Ovary (tissue), 7 donors: ENCODE measurements at regions not wholly inside any gene's neighbourhood (a gene's known extent, or its start where the extent isn't known, plus 50 kb on each side); places are given as distances from the start of the nearest gene placed in this dataset.

Experiments
- DNase-seq, 5 donors: peaks; one replicate each; pipeline ENCODE4 v3.0.0-alpha.2; 2019 to 2020
- H3K27ac ChIP-seq, 2 donors: fragments of 200-600 bp; one replicate each; pipeline versions ENCODE4 v1.5.1 to v1.8.0; 2019 to 2022
- H3K27me3 ChIP-seq: fragments of 200-600 bp; one replicate; pipeline ENCODE4 v1.8.0; 2022
- H3K36me3 ChIP-seq: fragments of 200-600 bp; sonication (generic); one replicate; pipeline ENCODE4 v1.5.1; 2019
- H3K4me1 ChIP-seq: one replicate; pipeline ENCODE4 v1.8.1; 2013; ENCODE audit warnings: mild to moderate bottlenecking, moderate library complexity; ENCODE audit not compliant: insufficient read depth
- H3K4me3 ChIP-seq: fragments of 200-600 bp; sonication (generic); one replicate; pipeline ENCODE4 v1.5.1; 2017
- H3K9me3 ChIP-seq, 2 donors: fragments of 200-600 bp in 1 of 2; sonication (generic) in 1 of 2; one replicate each; pipeline versions ENCODE4 v1.5.1 to v1.8.1; 2013 to 2019; ENCODE audit warnings: mild to moderate bottlenecking in 1 of 2, moderate library complexity in 1 of 2
- EP300 ChIP-seq: sonication (generic); formaldehyde crosslinking; IDR thresholded peaks from one replicate; pipeline ENCODE4 v1.6.1; 2017; ENCODE audit warnings: antibody characterized with exemption
- POLR2A ChIP-seq: fragments of 450-650 bp; IDR thresholded peaks from one replicate; pipeline ENCODE4 v1.6.1; 2017; ENCODE audit warnings: antibody characterized with exemption, mild to moderate bottlenecking, moderate library complexity
- WGBS, 3 donors: extraction: QIAGEN DNeasy Blood & Tissue Kit in 1 of 3; methylation state at CpG; one replicate each; pipeline versions ENCODE4 v1.1.5 to v1.1.7; 2013 to 2017; 5-methylcytosine and 5-hydroxymethylcytosine counted together
- intact Hi-C, 4 donors: fragments of 100-400 bp; cut with DNase I; formaldehyde crosslinking; loops; one replicate each; pipeline versions ENCODE4 v1.11.0 to v1.15.1; 2022 to 2023
- TF ChIP-seq, protein P1 (sequence below), 3 donors: fragments of 450-650 bp in 2 of 3; fragments of 200-600 bp in 1 of 3; IDR thresholded peaks; one replicate each; pipeline versions ENCODE4 v1.5.1 to v1.8.0; 2016 to 2022; ENCODE audit warnings: antibody characterized with exemption in 3 of 3, mild to moderate bottlenecking in 1 of 3
- donor health status: DM: no; HTN: no; CAD: no; lungs with moderate emphysema.
- donor health status: DM: no; HTN: no; CAD: no.
- donor health status: Bipolar disorder and iron deficiency.
- donor health status: DM: no; HTN: no; CAD: no.
- donor health status: DM: yes; HTN: yes; CAD: no.

DNA sequence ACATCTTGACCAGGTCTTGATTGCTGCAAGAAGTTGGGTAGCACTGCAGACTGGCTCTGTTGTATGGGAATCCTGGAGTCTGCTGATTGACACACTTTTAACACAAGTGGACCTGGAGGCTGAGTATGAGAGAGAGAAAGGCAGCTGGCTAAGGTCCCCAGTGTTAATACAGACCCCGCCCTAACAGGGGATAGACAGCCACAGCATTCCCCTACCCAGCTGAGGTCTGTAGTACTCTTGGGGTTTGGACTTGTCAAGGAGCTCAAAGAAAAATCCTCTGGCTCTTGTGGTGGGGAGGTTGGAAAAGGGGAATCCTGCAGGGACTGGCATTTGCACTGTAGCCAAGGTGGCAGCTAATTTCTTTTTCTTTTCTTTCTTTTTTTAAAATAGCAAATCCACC is 192.7 kb downstream of the ZNF621 start:
- intact Hi-C loops, result no loop called here
- H3K4me3 ChIP-seq, result no peak overlapping the region
- H3K4me1 ChIP-seq, result no peaks in the 10 kb centered on the region
- H3K9me3 ChIP-seq, result no peaks in the 10 kb centered on the region
- TF ChIP-seq, protein P1, sequence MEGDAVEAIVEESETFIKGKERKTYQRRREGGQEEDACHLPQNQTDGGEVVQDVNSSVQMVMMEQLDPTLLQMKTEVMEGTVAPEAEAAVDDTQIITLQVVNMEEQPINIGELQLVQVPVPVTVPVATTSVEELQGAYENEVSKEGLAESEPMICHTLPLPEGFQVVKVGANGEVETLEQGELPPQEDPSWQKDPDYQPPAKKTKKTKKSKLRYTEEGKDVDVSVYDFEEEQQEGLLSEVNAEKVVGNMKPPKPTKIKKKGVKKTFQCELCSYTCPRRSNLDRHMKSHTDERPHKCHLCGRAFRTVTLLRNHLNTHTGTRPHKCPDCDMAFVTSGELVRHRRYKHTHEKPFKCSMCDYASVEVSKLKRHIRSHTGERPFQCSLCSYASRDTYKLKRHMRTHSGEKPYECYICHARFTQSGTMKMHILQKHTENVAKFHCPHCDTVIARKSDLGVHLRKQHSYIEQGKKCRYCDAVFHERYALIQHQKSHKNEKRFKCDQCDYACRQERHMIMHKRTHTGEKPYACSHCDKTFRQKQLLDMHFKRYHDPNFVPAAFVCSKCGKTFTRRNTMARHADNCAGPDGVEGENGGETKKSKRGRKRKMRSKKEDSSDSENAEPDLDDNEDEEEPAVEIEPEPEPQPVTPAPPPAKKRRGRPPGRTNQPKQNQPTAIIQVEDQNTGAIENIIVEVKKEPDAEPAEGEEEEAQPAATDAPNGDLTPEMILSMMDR (IDR thresholded peaks at IDR 0.05), result no peak
- TF ChIP-seq EP300 (no peak), POLR2A (no peak)
- WGBS, 3 donors, result 91 to 92% (median 92%) methylated on average over 1 of the region's 1 CpG
- H3K36me3 ChIP-seq, result no peaks in the 10 kb centered on the region
- no peak for DNase-seq
- H3K27ac ChIP-seq, result no peak overlapping the region
- no peaks in the 10 kb centered on the region for H3K27me3 ChIP-seq

- WGBS, 3 donors, result 95 to 100% (median 98%) methylated on average over 1 of the region's 1 CpG
- H3K4me3 ChIP-seq, result no peak overlapping the region
- no peaks in the 10 kb centered on the region for H3K27me3 ChIP-seq
- no peaks in the 10 kb centered on the region for H3K4me1 ChIP-seq
- TF ChIP-seq POLR2A (no peak), EP300 (no peak)
- TF ChIP-seq, protein P1 (IDR thresholded peaks at IDR 0.05), result no peak
- intact Hi-C loops, result no loop called here
- no peak for DNase-seq
- no peaks in the 10 kb centered on the region for H3K9me3 ChIP-seq
- H3K36me3 ChIP-seq, result no peaks in the 10 kb centered on the region
- no peak overlapping the region for H3K27ac ChIP-seq
Observed at GRCh38 chr3:40718209-40718608, 193.4 kb downstream of the ZNF621 start.

GRCh38 chr3:40718681-40719080 is 193.9 kb downstream of the ZNF621 start:
- no peaks in the 10 kb centered on the region for H3K36me3 ChIP-seq
- intact Hi-C loops, result no loop called here
- WGBS, 3 donors, result 90 to 98% (median 97%) methylated on average over 1 of the region's 1 CpG

DNA sequence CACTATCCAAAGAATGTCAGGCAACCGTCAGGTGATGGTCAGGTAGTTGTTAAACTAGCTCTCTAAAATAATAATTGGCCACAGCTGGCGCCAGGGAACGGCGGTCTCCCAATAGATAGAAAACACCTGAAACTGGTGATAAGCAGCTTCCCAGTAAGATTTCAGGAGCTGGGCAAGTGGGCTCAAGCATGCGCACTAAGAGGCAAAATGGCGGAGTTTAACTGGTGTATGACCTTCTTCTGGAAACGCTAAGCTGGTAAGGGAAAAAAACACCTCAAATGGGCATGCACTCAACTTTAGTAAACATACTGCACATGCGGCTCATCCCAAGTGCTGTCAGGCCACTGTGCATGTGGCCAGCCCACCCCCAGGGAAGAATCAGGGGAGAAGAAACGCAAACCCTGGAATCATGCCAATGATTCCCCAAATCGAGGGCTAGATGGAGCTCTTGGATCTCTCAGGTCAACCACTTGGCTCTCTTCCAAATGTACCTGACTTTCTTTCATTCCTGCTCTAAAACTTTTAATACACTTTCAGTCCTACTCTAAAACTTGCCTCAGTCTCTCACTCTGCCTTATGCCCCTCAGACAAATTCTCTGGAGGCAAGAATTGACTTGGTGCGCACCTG is 195.0 kb downstream of the ZNF621 start:
- no peaks in the 10 kb centered on the region for H3K27me3 ChIP-seq
- no peak overlapping the region for H3K4me3 ChIP-seq
- intact Hi-C loops, result no loop called here
- no peaks in the 10 kb centered on the region for H3K9me3 ChIP-seq
- H3K36me3 ChIP-seq, result no peaks in the 10 kb centered on the region
- no peaks in the 10 kb centered on the region for H3K4me1 ChIP-seq
- WGBS, 3 donors, result 74 to 77% (median 77%) methylated on average over 11 of the region's 11 CpGs
- no peak for TF ChIP-seq POLR2A
- no peak for TF ChIP-seq EP300
- no peak for DNase-seq
- no peak overlapping the region for H3K27ac ChIP-seq

More at GRCh38 chr3:40718681-40719080, 193.9 kb downstream of the ZNF621 start:
- no peak overlapping the region for H3K27ac ChIP-seq
- H3K4me3 ChIP-seq, result no peak overlapping the region
- no peaks in the 10 kb centered on the region for H3K27me3 ChIP-seq
- no peak for DNase-seq
- H3K4me1 ChIP-seq, result no peaks in the 10 kb centered on the region
- TF ChIP-seq EP300 (no peak), POLR2A (no peak)
- TF ChIP-seq, protein P1 (IDR thresholded peaks at IDR 0.05), result no peak
- no peaks in the 10 kb centered on the region for H3K9me3 ChIP-seq

DNA sequence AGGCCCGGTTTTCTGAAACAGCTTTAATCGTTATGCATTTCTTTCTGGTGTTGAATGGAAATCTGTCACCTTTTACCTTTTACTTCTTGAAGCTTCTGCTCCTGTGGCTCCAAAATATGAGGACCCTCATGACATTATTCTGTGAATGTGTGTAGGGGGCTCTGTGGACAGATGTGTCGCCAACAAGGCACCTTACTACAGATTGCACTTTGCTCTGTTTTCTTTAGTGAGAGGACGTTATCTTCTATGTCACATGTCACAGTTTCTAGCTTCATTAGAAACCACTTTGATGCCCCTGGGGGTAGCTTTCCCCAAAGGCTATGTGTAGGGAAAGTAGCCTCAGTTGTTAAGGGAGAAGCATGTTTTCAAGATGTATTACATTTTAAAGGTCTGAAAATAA is 195.6 kb downstream of the ZNF621 start:
- intact Hi-C loops, result no loop called here
- 87 to 91% (median 89%) methylated on average over 4 of the region's 4 CpGs for WGBS, 3 donors
- DNase-seq, result no peak
- TF ChIP-seq, protein P1 (IDR thresholded peaks at IDR 0.05), result no peak
- no peak for TF ChIP-seq EP300
- TF ChIP-seq POLR2A, result no peak
- no peak overlapping the region for H3K27ac ChIP-seq
- no peaks in the 10 kb centered on the region for H3K27me3 ChIP-seq
- H3K9me3 ChIP-seq, result no peaks in the 10 kb centered on the region
- no peaks in the 10 kb centered on the region for H3K36me3 ChIP-seq
- H3K4me3 ChIP-seq, result no peak overlapping the region
- H3K4me1 ChIP-seq, result no peaks in the 10 kb centered on the region
